Transverse colon (tissue), 4 donors: ENCODE measurements at regions not wholly inside any gene's neighbourhood (a gene's known extent, or its start where the extent isn't known, plus 50 kb on each side); places are given as distances from the start of the nearest gene placed in this dataset.

Source experiments
- DNase-seq: peaks from one replicate; pipeline ENCODE4 v3.0.0-alpha.2; 2019
- H3K27ac ChIP-seq, 4 donors: fragments of 200-600 bp; sonication (generic); 2 replicates each; pipeline ENCODE4 v1.5.1; 2016 to 2018; ENCODE audit warnings: inconsistent platforms in 4 of 4
- H3K27me3 ChIP-seq: fragments of 200-600 bp; sonication (generic); 2 replicates; pipeline ENCODE4 v1.5.1; 2017; ENCODE audit warnings: inconsistent platforms
- H3K36me3 ChIP-seq, 4 donors: fragments of 200-600 bp; sonication (generic); 2 replicates each; pipeline ENCODE4 v1.5.1; 2017 to 2019; ENCODE audit warnings: inconsistent platforms in 4 of 4
- H3K4me1 ChIP-seq, 4 donors: fragments of 200-600 bp; sonication (generic); 2 replicates each; pipeline ENCODE4 v1.5.1; 2017 to 2020; ENCODE audit warnings: inconsistent platforms in 4 of 4
- H3K4me3 ChIP-seq, 4 donors: fragments of 200-600 bp; sonication (generic); 1 replicate in 1 of 4; 2 replicates in 3 of 4; pipeline versions ENCODE4 v1.5.1 to v1.6.1; 2017 to 2019; ENCODE audit warnings: inconsistent platforms in 4 of 4
- H3K9me3 ChIP-seq, 2 donors: fragments of 200-600 bp; sonication (generic); 2 replicates each; pipeline ENCODE4 v1.5.1; 2017 to 2019; ENCODE audit warnings: inconsistent platforms in 2 of 2
- CTCF ChIP-seq, 5 experiments: fragments of 200-600 bp in 3 of 5; fragments of 450-650 bp in 2 of 5; sonication (generic) in 3 of 5; IDR thresholded peaks; 1 replicate in 2 of 5; 2 replicates in 3 of 5; pipeline ENCODE4 v1.5.1; 2016 to 2017; ENCODE audit warnings: antibody characterized with exemption in 5 of 5, inconsistent platforms in 3 of 5, mild to moderate bottlenecking in 2 of 5, moderate library complexity in 1 of 5
- EP300 ChIP-seq: sonication (generic); formaldehyde crosslinking; IDR thresholded peaks from one replicate; pipeline ENCODE4 v1.6.1; 2017; ENCODE audit warnings: antibody characterized with exemption, low read depth
- POLR2A ChIP-seq: fragments of 450-650 bp; IDR thresholded peaks from one replicate; pipeline ENCODE4 v1.6.1; 2016; ENCODE audit warnings: antibody characterized with exemption, mild to moderate bottlenecking, moderate library complexity
- POLR2AphosphoS5 ChIP-seq, 3 donors: sonication (generic); formaldehyde crosslinking; IDR thresholded peaks; one replicate each; pipeline ENCODE4 v1.6.1; 2016; ENCODE audit warnings: antibody characterized with exemption in 3 of 3
- WGBS, 2 donors: methylation state at CpG; one replicate each; pipeline ENCODE4 v1.1.5; 2018; ENCODE audit warnings: low coverage in 1 of 2; 5-methylcytosine and 5-hydroxymethylcytosine counted together
- in situ Hi-C, 4 donors: fragments of 200-750 bp; cut with MboI; loops; one replicate each; pipeline versions ENCODE4 v1.15.0 to v1.15.1; 2017; ENCODE audit warnings: low sequenced_read_pairs in 3 of 4, low pct_ligation_motif_present in 1 of 4, low pct_unique_long_range_greater_than_20kb in 1 of 4
- intact Hi-C: fragments of 100-400 bp; cut with DNase I; formaldehyde crosslinking; loops from one replicate; pipeline ENCODE4 v1.15.1; 2023; ENCODE audit warnings: low total_unique reads

GRCh38 chr18:2394684-2395083 is 176.6 kb downstream of the METTL4 start:
- in situ Hi-C loops (no loop called here), intact Hi-C loops (no loop called here)
- TF ChIP-seq EP300 (no peak), POLR2AphosphoS5 (IDR thresholded peaks at IDR 0.05) (no peak), POLR2A (no peak), CTCF (IDR thresholded peaks at IDR 0.05) (no peak)
- Histone ChIP-seq H3K27me3 (no peaks in the 10 kb centered on the region), H3K4me3 (no peak overlapping the region), H3K4me1 (no peaks in the 10 kb centered on the region), H3K36me3 (no peaks in the 10 kb centered on the region), H3K9me3 (no peaks in the 10 kb centered on the region), H3K27ac (no peak overlapping the region)
- DNase-seq, result no peak
- WGBS, 2 donors, result 79 to 80% methylated on average over 7 of the region's 7 CpGs

GRCh38 chr18:2395427-2396161 is 175.7 kb downstream of the METTL4 start:
- Histone ChIP-seq H3K4me3 (no peak overlapping the region), H3K9me3 (no peaks in the 10 kb centered on the region), H3K27ac (no peak overlapping the region), H3K4me1 (no peaks in the 10 kb centered on the region), H3K27me3 (no peaks in the 10 kb centered on the region), H3K36me3 (no peaks in the 10 kb centered on the region)
- TF ChIP-seq CTCF (IDR thresholded peaks at IDR 0.05), result no peak
- no peak for TF ChIP-seq POLR2A
- no peak for TF ChIP-seq EP300
- no peak for TF ChIP-seq POLR2AphosphoS5 (IDR thresholded peaks at IDR 0.05)
- intact Hi-C loops (no loop called here), in situ Hi-C loops (no loop called here)
- 37 to 42% methylated on average over 3 of the region's 3 CpGs for WGBS, 2 donors
- DNase-seq, result no peak

- TF ChIP-seq POLR2AphosphoS5 (IDR thresholded peaks at IDR 0.05) (no peak), CTCF (IDR thresholded peaks at IDR 0.05) (no peak), EP300 (no peak), POLR2A (no peak)
- 62 to 71% methylated on average over 2 of the region's 2 CpGs for WGBS, 2 donors
- no peak for DNase-seq
- H3K4me3 ChIP-seq, result no peak overlapping the region
- in situ Hi-C loops (no loop called here), intact Hi-C loops (no loop called here)
- no peaks in the 10 kb centered on the region for H3K36me3 ChIP-seq
- H3K27ac ChIP-seq, result no peak overlapping the region
- no peaks in the 10 kb centered on the region for H3K27me3 ChIP-seq
- H3K4me1 ChIP-seq, result no peaks in the 10 kb centered on the region
- H3K9me3 ChIP-seq, result no peaks in the 10 kb centered on the region
Observed at GRCh38 chr18:2396162-2396505, 175.2 kb downstream of the METTL4 start.

GRCh38 chr18:2400701-2401196 is 170.6 kb downstream of the METTL4 start:
- in situ Hi-C loops (no loop called here), intact Hi-C loops (no loop called here)
- TF ChIP-seq EP300 (no peak), POLR2AphosphoS5 (IDR thresholded peaks at IDR 0.05) (no peak), CTCF (IDR thresholded peaks at IDR 0.05) (no peak), POLR2A (no peak)
- Histone ChIP-seq H3K9me3 (no peaks in the 10 kb centered on the region), H3K4me1 (no peaks in the 10 kb centered on the region), H3K27ac (no peak overlapping the region), H3K4me3 (no peak overlapping the region), H3K27me3 (no peaks in the 10 kb centered on the region), H3K36me3 (no peaks in the 10 kb centered on the region)
- 57 to 59% methylated on average over 2 of the region's 2 CpGs for WGBS, 2 donors
- no peak for DNase-seq
